ENCODE measurements at regions not wholly inside any gene's neighbourhood (a gene's known extent, or its start where the extent isn't known, plus 50 kb on each side); places are given as distances from the start of the nearest gene placed in this dataset.
A peak's percentile ranks its signal among the peaks of the same experiment; 100 is the strongest.

DNA sequence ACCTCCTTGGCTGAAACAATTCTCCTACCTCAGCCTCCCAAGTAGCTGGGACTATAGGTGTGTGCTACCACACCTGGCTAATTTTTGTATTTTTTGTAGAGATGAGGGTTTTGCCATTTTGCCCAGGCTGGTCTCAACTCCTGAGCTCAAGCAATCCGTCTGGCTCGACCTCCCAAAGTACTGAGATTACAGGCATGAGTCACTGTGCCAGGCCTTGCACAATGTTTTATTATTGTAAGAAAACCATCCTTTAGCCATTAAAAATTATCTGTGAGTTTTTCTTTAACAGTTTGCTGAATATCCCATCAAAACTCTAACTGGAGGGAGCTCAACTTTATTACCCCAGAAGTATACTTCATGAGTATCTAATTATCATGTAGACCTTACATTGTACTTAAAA lies 900.3 kb downstream of the PCDH7 start:
- no peaks in the 10 kb centered on the region for H3K9me2 ChIP-seq (ENCODE audit: insufficient read depth)
- peak overlapping the region; percentile 46 for H2AFZ ChIP-seq (ENCODE audit: low read depth, low read length, poor library complexity, severe bottlenecking)
- BruUV-seq (replicated peaks) = no TSS peak
- no peaks in the 10 kb centered on the region for H3K79me2 ChIP-seq (ENCODE audit: insufficient read depth, low read length)
- H3K27me3 ChIP-seq (ENCODE audit: insufficient read depth, low read length) = no peaks in the 10 kb centered on the region
- H3K9me3 ChIP-seq (ENCODE audit: control insufficient read depth in 1 of 2, insufficient read depth in 1 of 2, low read depth in 1 of 2, low read length in 2 of 2) = no peaks in the 10 kb centered on the region
- RAD21 ChIA-PET (ENCODE audit: low non-redundant PET in 1 of 2, low total read pairs in 2 of 2, uncharacterized antibody in 2 of 2, unreplicated experiment in 2 of 2) = no interaction called here
- H3K4me1 ChIP-seq (ENCODE audit: control insufficient read depth in 1 of 2, insufficient read depth in 2 of 2, low read length in 2 of 2) = peaks cover 0 to 3% of the 10 kb centered on the region in 2 experiments; a peak in 1 of 4 replicates
- no peaks in the 10 kb centered on the region for H3K36me3 ChIP-seq (ENCODE audit: control insufficient read depth in 1 of 2, insufficient read depth in 2 of 2, low read length in 2 of 2)
- TF ChIP-seq FOSL1 (IDR thresholded peaks at IDR 0.05; ENCODE audit: low read depth) (no peak), CEBPB (IDR thresholded peaks at IDR 0.05; ENCODE audit: low read depth) (0 out of 2 replicates have a peak, but pooled peaks have one; percentile 23), POLR2A (IDR thresholded peaks at IDR 0.05; ENCODE audit: borderline replicate concordance, extremely low read depth, insufficient read depth, insufficient read length) (no peak)
- no peak overlapping the region for H3K4me3 ChIP-seq (replicated peaks in 1 of 2; ENCODE audit: low read depth in 1 of 2, low read length in 2 of 2)
- CTCF ChIA-PET = no interaction called here
- H3K27ac ChIP-seq (ENCODE audit: low read depth, low read length) = no peak overlapping the region
- POLR2A ChIA-PET = no interaction called here
- no peak overlapping the region for H3K9ac ChIP-seq (ENCODE audit: low read length)
- DNase-seq (ENCODE audit: low read depth, low spot score) = no peak
- H4K20me1 ChIP-seq (ENCODE audit: insufficient read depth) = no peaks in the 10 kb centered on the region
- intact Hi-C loops (cut with micrococcal nuclease) = no loop called here
- no peak overlapping the region for H3K4me2 ChIP-seq (ENCODE audit: low read length)
- no peak for ATAC-seq

DNA sequence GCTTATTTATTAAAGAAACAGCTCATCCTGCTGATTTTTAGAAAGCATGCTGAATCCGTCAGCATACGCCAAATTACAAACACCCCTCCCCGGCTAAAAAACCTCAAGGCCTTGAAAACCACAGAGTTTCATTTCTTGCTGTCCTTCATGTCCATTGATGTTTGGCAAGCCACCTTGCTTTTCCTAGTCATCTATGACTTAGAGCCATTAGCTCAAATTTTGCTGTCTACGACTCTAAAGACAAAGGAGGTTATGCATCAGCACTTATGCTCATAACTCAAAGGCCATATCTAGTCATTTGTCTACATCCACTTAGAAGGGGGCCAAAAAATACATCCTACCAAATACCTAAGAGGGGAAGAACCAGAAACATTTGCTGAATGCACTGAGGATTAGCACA lies 925.1 kb downstream of the PCDH7 start:
- H3K4me2 ChIP-seq (ENCODE audit: low read length) = no peak overlapping the region
- H3K9me2 ChIP-seq (ENCODE audit: insufficient read depth) = no peaks in the 10 kb centered on the region
- no peak overlapping the region for H3K4me3 ChIP-seq (replicated peaks in 1 of 2; ENCODE audit: low read depth in 1 of 2, low read length in 2 of 2)
- no peak overlapping the region for H2AFZ ChIP-seq (ENCODE audit: low read depth, low read length, poor library complexity, severe bottlenecking)
- no peaks in the 10 kb centered on the region for H4K20me1 ChIP-seq (ENCODE audit: insufficient read depth)
- no TSS peak for BruUV-seq (replicated peaks)
- H3K36me3 ChIP-seq (ENCODE audit: control insufficient read depth in 1 of 2, insufficient read depth in 2 of 2, low read length in 2 of 2) = no peaks in the 10 kb centered on the region
- intact Hi-C loops (cut with micrococcal nuclease) = no loop called here
- ATAC-seq = no peak
- H3K9ac ChIP-seq (ENCODE audit: low read length) = no peak overlapping the region
- ChIA-PET CTCF (no interaction called here), POLR2A (no interaction called here), RAD21 (ENCODE audit: low non-redundant PET in 1 of 2, low total read pairs in 2 of 2, uncharacterized antibody in 2 of 2, unreplicated experiment in 2 of 2) (no interaction called here)
- TF ChIP-seq ELF1 (IDR thresholded peaks at IDR 0.05; ENCODE audit: borderline replicate concordance, low read depth) (no peak), ZNF274 (IDR thresholded peaks at IDR 0.05; ENCODE audit: low read depth, low read length) (no peak), JUND (IDR thresholded peaks at IDR 0.05) (no peak), EGR1 (IDR thresholded peaks at IDR 0.05; ENCODE audit: low read depth) (no peak), POLR2A (IDR thresholded peaks at IDR 0.05; ENCODE audit: borderline replicate concordance, extremely low read depth, insufficient read depth, insufficient read length) (no peak), RAD21 (IDR thresholded peaks at IDR 0.05; ENCODE audit: low read depth) (no peak), SP1 (IDR thresholded peaks at IDR 0.05; ENCODE audit: low read depth) (no peak), CEBPB (IDR thresholded peaks at IDR 0.05; ENCODE audit: low read depth) (no peak), YY1 (IDR thresholded peaks at IDR 0.05; ENCODE audit: extremely low read depth, insufficient replicate concordance, low read depth, low read length) (no peak)
- H3K79me2 ChIP-seq (ENCODE audit: insufficient read depth, low read length) = no peaks in the 10 kb centered on the region
- DNase-seq (ENCODE audit: low read depth, low spot score) = no peak
- H3K27me3 ChIP-seq (ENCODE audit: insufficient read depth, low read length) = no peaks in the 10 kb centered on the region
- H3K4me1 ChIP-seq (ENCODE audit: control insufficient read depth in 1 of 2, insufficient read depth in 2 of 2, low read length in 2 of 2) = no peaks in the 10 kb centered on the region
- no peak overlapping the region for H3K27ac ChIP-seq (ENCODE audit: low read depth, low read length)
- no peaks in the 10 kb centered on the region for H3K9me3 ChIP-seq (ENCODE audit: control insufficient read depth in 1 of 2, insufficient read depth in 1 of 2, low read depth in 1 of 2, low read length in 2 of 2)

Measured in HCT116 (cell line).